Loucy (cell line): ENCODE measurements at regions not wholly inside any gene's neighbourhood (a gene's known extent, or its start where the extent isn't known, plus 50 kb on each side); places are given as distances from the start of the nearest gene placed in this dataset.
A peak's percentile ranks its signal among the peaks of the same experiment; 100 is the strongest.

Experiments
- H2AFZ ChIP-seq: fragments of 200-600 bp; sonication (generic); 2 replicates; pipeline ENCODE4 v1.6.0; 2016; ENCODE audit warnings: antibody characterized with exemption, mild to moderate bottlenecking, low read length, moderate library complexity
- H3F3A ChIP-seq: fragments of 200-600 bp; 2 replicates; pipeline ENCODE4 v1.6.0; 2016; ENCODE audit warnings: antibody characterized with exemption, low read depth, mild to moderate bottlenecking
- H3K27me3 ChIP-seq: fragments of 200-600 bp; sonication (generic); 2 replicates; pipeline ENCODE4 v1.6.1; 2014; ENCODE audit warnings: low read length, mild to moderate bottlenecking; ENCODE audit not compliant: insufficient read depth, poor library complexity, severe bottlenecking
- H3K36me3 ChIP-seq: fragments of 200-600 bp; sonication (generic); 2 replicates; pipeline ENCODE4 v1.6.1; 2016; ENCODE audit warnings: low read length; ENCODE audit not compliant: insufficient read depth
- H3K4me1 ChIP-seq: fragments of 200-600 bp; sonication (generic); 2 replicates; pipeline ENCODE4 v1.5.1; 2014; ENCODE audit warnings: low read length, mild to moderate bottlenecking; ENCODE audit not compliant: insufficient read depth, poor library complexity, severe bottlenecking
- H3K4me2 ChIP-seq: fragments of 200-600 bp; sonication (generic); 2 replicates; pipeline ENCODE4 v1.6.0; 2014; ENCODE audit warnings: antibody characterized with exemption, low read length, low read depth, mild to moderate bottlenecking; ENCODE audit not compliant: poor library complexity, severe bottlenecking
- H3K4me3 ChIP-seq: fragments of 200-600 bp; sonication (generic); 2 replicates; pipeline ENCODE4 v1.5.1; 2014; ENCODE audit warnings: low read length, mild to moderate bottlenecking, mixed read lengths; ENCODE audit not compliant: poor library complexity, severe bottlenecking
- H3K79me2 ChIP-seq: fragments of 200-600 bp; sonication (generic); 2 replicates; pipeline ENCODE4 v1.6.1; 2014; ENCODE audit warnings: low read length; ENCODE audit not compliant: insufficient read depth
- H3K9ac ChIP-seq: fragments of 200-600 bp; sonication (generic); 2 replicates; pipeline ENCODE4 v1.6.0; 2014; ENCODE audit warnings: mild to moderate bottlenecking, low read depth, low read length, moderate library complexity; ENCODE audit not compliant: poor library complexity, severe bottlenecking
- H3K9me2 ChIP-seq: fragments of 200-600 bp; sonication (generic); replicated peaks from 2 replicates; pipeline ENCODE4 v1.6.1; 2016; ENCODE audit warnings: low read depth, low read length, mixed read lengths
- H3K9me3 ChIP-seq: fragments of 200-600 bp; sonication (generic); 2 replicates; pipeline ENCODE4 v1.6.1; 2014; ENCODE audit warnings: mild to moderate bottlenecking, antibody characterized with exemption, low read length, low read depth; ENCODE audit not compliant: insufficient read depth
- H4K20me1 ChIP-seq: fragments of 200-600 bp; sonication (generic); 2 replicates; pipeline ENCODE4 v1.6.0; 2014; ENCODE audit warnings: antibody characterized with exemption, low read length, mild to moderate bottlenecking; ENCODE audit not compliant: insufficient read depth, poor library complexity, severe bottlenecking
- CTCF ChIP-seq: fragments of 200-600 bp; sonication (generic); conservative IDR thresholded peaks from 2 replicates; pipeline ENCODE4 v1.5.1; 2014; ENCODE audit warnings: mild to moderate bottlenecking, antibody characterized with exemption, low read length
- EZH2phosphoT487 ChIP-seq: fragments of 200-600 bp; IDR thresholded peaks from 2 replicates; pipeline ENCODE4 v1.6.1; 2018; ENCODE audit warnings: antibody characterized with exemption, mild to moderate bottlenecking, moderate library complexity, borderline replicate concordance

DNA sequence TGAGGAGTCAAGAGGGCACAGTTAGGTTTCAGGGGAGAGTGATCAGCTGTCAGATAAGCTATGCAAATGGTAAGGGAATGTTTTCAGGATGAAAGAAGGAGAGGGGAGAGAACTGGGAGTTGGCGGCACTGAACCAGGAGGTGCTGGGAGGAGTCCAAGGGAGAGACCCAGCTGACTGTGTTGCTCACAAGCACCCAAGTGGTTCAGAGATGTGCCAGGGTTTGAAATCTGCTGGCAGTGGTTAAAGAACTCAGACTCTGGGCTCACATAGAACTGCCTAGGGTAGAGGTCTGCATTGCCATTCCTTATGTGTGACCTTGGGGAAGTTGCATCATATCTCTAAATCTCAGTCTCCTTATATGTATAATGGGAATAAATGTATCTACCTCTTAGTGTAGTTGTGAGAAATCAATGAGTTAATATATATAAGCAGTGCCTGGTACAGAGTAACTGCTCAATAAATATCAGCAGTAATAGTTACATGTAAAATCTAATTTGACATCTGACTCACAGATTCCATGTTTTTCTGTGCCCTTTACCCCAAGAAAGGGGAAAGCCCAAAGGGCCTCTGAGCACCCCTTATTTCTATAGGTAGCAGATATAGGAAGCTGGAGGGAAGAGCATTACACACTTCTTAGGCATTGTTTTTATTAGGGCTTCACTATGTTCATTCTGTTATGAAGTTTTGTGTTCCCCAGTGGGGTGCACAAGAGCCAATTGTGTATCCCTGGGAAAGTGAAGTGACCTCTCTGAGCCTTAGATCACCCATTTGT lies 66.9 kb upstream of the SESN3 start:
- no peaks in the 10 kb centered on the region for H3K9me3 ChIP-seq
- TF ChIP-seq CTCF (no peak), EZH2phosphoT487 (no peak)
- no peaks in the 10 kb centered on the region for H3K9me2 ChIP-seq
- no peak overlapping the region for H2AFZ ChIP-seq
- H3K79me2 ChIP-seq: no peaks in the 10 kb centered on the region
- no peak overlapping the region for H3K4me2 ChIP-seq
- H3K27me3 ChIP-seq: no peaks in the 10 kb centered on the region
- no peak overlapping the region for H3K4me3 ChIP-seq
- H3K36me3 ChIP-seq: no peaks in the 10 kb centered on the region
- H3K9ac ChIP-seq: no peak overlapping the region
- H3K4me1 ChIP-seq: peaks cover 15% of the 10 kb centered on the region
- H3F3A ChIP-seq: no peaks in the 10 kb centered on the region
- H4K20me1 ChIP-seq: no peaks in the 10 kb centered on the region

GRCh38 chr11:95296621-95297025 lies 65.6 kb upstream of the SESN3 start:
- Histone ChIP-seq H4K20me1 (no peaks in the 10 kb centered on the region), H3F3A (no peaks in the 10 kb centered on the region), H3K4me2 (no peak overlapping the region), H3K9me3 (no peaks in the 10 kb centered on the region), H3K27me3 (no peaks in the 10 kb centered on the region), H3K36me3 (no peaks in the 10 kb centered on the region), H2AFZ (peak overlapping the region; percentile 3; the same call in 1 of the 2 replicates), H3K9ac (no peak overlapping the region), H3K4me1 (peaks cover 15% of the 10 kb centered on the region), H3K4me3 (no peak overlapping the region), H3K79me2 (no peaks in the 10 kb centered on the region), H3K9me2 (no peaks in the 10 kb centered on the region)
- TF ChIP-seq EZH2phosphoT487: no peak
- TF ChIP-seq CTCF: no peak

- H4K20me1 ChIP-seq: no peaks in the 10 kb centered on the region
- no peak overlapping the region for H3K9ac ChIP-seq
- H3K36me3 ChIP-seq: no peaks in the 10 kb centered on the region
- 0 out of 2 replicates have a peak overlapping the region, but pooled peaks have one; percentile 3 for H2AFZ ChIP-seq
- no peak for TF ChIP-seq CTCF
- TF ChIP-seq EZH2phosphoT487: no peak
- H3K79me2 ChIP-seq: no peaks in the 10 kb centered on the region
- H3K9me3 ChIP-seq: no peaks in the 10 kb centered on the region
- H3K4me3 ChIP-seq: no peak overlapping the region
- no peaks in the 10 kb centered on the region for H3F3A ChIP-seq
- H3K4me2 ChIP-seq: no peak overlapping the region
- no peaks in the 10 kb centered on the region for H3K27me3 ChIP-seq
- H3K9me2 ChIP-seq: no peaks in the 10 kb centered on the region
- peaks cover 15% of the 10 kb centered on the region for H3K4me1 ChIP-seq
Observed at GRCh38 chr11:95296165-95296564, 65.2 kb upstream of the SESN3 start.
